Endothelial cell of umbilical vein (primary cell): ENCODE measurements at regions not wholly inside any gene's neighbourhood (a gene's known extent, or its start where the extent isn't known, plus 50 kb on each side); places are given as distances from the start of the nearest gene placed in this dataset.

Source experiments
- EZH2 ChIP-seq: IDR thresholded peaks from 2 replicates; pipeline ENCODE4 v1.6.1; 2012; ENCODE audit warnings: borderline replicate concordance, low read depth, mild to moderate bottlenecking, moderate library complexity, low read length, inconsistent platforms; ENCODE audit not compliant: severe bottlenecking
- POLR2A ChIP-seq: IDR thresholded peaks from 2 replicates; pipeline ENCODE4 v1.6.1; 2012; ENCODE audit warnings: low read depth, mild to moderate bottlenecking, control low read depth, low read length
- TF ChIP-seq, protein P1 (sequence below), 2 donors: IDR thresholded peaks; 1 replicate in 1 of 2; 2 replicates in 1 of 2; pipeline ENCODE4 v1.5.1; 2011; ENCODE audit warnings: low read length in 2 of 2, mild to moderate bottlenecking in 2 of 2, moderate library complexity in 2 of 2, control low read depth in 1 of 2, inconsistent platforms in 1 of 2, low read depth in 1 of 2; ENCODE audit not compliant: insufficient read depth in 1 of 2; ENCODE audit errors: extremely low read depth in 1 of 2

DNA sequence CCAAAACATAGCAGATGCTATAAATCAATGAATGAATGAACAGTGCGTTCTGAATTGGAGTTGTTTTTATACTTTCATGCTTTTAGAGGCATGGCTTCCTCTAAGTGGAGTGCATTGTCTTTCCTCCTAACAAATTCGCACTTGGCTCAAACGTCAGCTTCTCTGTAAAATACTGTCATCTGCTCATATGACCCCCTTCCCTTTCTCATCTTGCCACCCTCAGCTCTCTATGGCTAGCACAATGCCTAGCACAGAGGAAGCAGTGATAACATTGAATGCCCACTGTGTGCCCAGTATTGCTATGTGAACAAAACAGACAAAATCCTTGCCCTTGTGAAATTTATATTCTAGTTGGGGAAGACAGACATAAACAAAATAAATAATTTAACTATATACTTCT, 258.8 kb downstream of the MREG start:
- TF ChIP-seq POLR2A (no peak), EZH2 (no peak)
- TF ChIP-seq, protein P1, sequence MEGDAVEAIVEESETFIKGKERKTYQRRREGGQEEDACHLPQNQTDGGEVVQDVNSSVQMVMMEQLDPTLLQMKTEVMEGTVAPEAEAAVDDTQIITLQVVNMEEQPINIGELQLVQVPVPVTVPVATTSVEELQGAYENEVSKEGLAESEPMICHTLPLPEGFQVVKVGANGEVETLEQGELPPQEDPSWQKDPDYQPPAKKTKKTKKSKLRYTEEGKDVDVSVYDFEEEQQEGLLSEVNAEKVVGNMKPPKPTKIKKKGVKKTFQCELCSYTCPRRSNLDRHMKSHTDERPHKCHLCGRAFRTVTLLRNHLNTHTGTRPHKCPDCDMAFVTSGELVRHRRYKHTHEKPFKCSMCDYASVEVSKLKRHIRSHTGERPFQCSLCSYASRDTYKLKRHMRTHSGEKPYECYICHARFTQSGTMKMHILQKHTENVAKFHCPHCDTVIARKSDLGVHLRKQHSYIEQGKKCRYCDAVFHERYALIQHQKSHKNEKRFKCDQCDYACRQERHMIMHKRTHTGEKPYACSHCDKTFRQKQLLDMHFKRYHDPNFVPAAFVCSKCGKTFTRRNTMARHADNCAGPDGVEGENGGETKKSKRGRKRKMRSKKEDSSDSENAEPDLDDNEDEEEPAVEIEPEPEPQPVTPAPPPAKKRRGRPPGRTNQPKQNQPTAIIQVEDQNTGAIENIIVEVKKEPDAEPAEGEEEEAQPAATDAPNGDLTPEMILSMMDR (IDR thresholded peaks at IDR 0.05; ENCODE audit: extremely low read depth in 1 of 2, insufficient read depth in 1 of 2, low read depth in 1 of 2, low read length in 2 of 2): no peak
